ENCODE measurements at regions not wholly inside any gene's neighbourhood (a gene's known extent, or its start where the extent isn't known, plus 50 kb on each side); places are given as distances from the start of the nearest gene placed in this dataset.

GRCh38 chr11:106212081-106212480, 134.6 kb downstream of the AASDHPPT start:
- no peak for DNase-seq

GRCh38 chr11:106216281-106216680, 138.8 kb downstream of the AASDHPPT start:
- no peak for DNase-seq

GRCh38 chr11:106217456-106217855, 140.0 kb downstream of the AASDHPPT start:
- no peak for DNase-seq

GRCh38 chr11:106218106-106218505, 140.6 kb downstream of the AASDHPPT start:
- no peak for DNase-seq

- no peak for DNase-seq
Measured at GRCh38 chr11:106222626-106223025, 145.2 kb downstream of the AASDHPPT start.

GRCh38 chr11:106224172-106224571, 146.7 kb downstream of the AASDHPPT start:
- no peak for DNase-seq

GRCh38 chr11:106228996-106229395, 151.5 kb downstream of the AASDHPPT start:
- DNase-seq, result no peak

GRCh38 chr11:106231591-106231990, 154.1 kb downstream of the AASDHPPT start:
- DNase-seq, result peak in 2 of 56 donors; percentile 0 to 6

GRCh38 chr11:106233191-106233590, 155.7 kb downstream of the AASDHPPT start:
- DNase-seq, result no peak

- DNase-seq, result no peak
Measured at GRCh38 chr11:106234794-106235193, 157.3 kb downstream of the AASDHPPT start.

- no peak for DNase-seq
Measured at GRCh38 chr11:106236295-106236694, 158.8 kb downstream of the AASDHPPT start.

- DNase-seq, result no peak
Measured at GRCh38 chr11:106238704-106239360, 161.4 kb downstream of the AASDHPPT start.

GRCh38 chr11:106241601-106242257, 164.3 kb downstream of the AASDHPPT start:
- DNase-seq, result no peak

- no peak for DNase-seq
Measured at GRCh38 chr11:106242718-106243415, 165.4 kb downstream of the AASDHPPT start.

- no peak for DNase-seq
Measured at GRCh38 chr11:106246495-106246894, 169.0 kb downstream of the AASDHPPT start.

GRCh38 chr11:106249617-106250239, 172.3 kb downstream of the AASDHPPT start:
- DNase-seq, result no peak

- DNase-seq, result no peak
Measured at GRCh38 chr11:106262852-106263251, 185.4 kb downstream of the AASDHPPT start.

- DNase-seq, result no peak
Measured at GRCh38 chr11:106263527-106263926, 186.1 kb downstream of the AASDHPPT start.

- no peak for DNase-seq
Measured at GRCh38 chr11:106271086-106271485, 193.6 kb downstream of the AASDHPPT start.

GRCh38 chr11:106271686-106272085, 194.2 kb downstream of the AASDHPPT start:
- no peak for DNase-seq

GRCh38 chr11:106275151-106275550, 197.7 kb downstream of the AASDHPPT start:
- DNase-seq, result no peak

GRCh38 chr11:106276126-106276525, 198.7 kb downstream of the AASDHPPT start:
- no peak for DNase-seq
